B cell (primary cell): ENCODE measurements at regions not wholly inside any gene's neighbourhood (a gene's known extent, or its start where the extent isn't known, plus 50 kb on each side); places are given as distances from the start of the nearest gene placed in this dataset.

Experiments
- EZH2 ChIP-seq: IDR thresholded peaks from 2 replicates; pipeline ENCODE4 v1.6.1; 2012; ENCODE audit warnings: borderline replicate concordance, low read depth, mild to moderate bottlenecking, moderate library complexity, low read length; ENCODE audit not compliant: insufficient read depth, poor library complexity, severe bottlenecking
- TF ChIP-seq, protein P1 (sequence below): fragments of 200-600 bp; IDR thresholded peaks from one replicate; pipeline ENCODE4 v1.8.0; 2022; ENCODE audit warnings: antibody characterized with exemption, mild to moderate bottlenecking

DNA sequence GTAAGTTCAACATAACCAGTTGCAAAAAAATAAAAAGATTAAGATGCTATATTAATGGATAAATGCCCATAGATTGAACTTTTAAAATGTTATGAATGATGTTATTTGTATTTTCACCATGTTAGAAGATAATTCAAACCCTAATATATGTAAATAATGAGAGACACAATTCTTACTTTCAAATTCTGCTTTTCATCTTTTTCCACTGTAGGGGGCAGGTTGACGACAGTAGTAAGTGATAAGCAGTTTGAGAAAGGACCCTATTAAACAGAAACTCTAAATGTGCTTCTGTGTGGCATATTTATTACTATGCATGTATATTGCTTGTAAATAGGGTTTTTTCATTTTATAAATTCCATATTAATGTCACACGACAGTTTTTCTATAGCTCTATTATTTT, 591.1 kb downstream of the SEMA5A start:
- TF ChIP-seq, protein P1, sequence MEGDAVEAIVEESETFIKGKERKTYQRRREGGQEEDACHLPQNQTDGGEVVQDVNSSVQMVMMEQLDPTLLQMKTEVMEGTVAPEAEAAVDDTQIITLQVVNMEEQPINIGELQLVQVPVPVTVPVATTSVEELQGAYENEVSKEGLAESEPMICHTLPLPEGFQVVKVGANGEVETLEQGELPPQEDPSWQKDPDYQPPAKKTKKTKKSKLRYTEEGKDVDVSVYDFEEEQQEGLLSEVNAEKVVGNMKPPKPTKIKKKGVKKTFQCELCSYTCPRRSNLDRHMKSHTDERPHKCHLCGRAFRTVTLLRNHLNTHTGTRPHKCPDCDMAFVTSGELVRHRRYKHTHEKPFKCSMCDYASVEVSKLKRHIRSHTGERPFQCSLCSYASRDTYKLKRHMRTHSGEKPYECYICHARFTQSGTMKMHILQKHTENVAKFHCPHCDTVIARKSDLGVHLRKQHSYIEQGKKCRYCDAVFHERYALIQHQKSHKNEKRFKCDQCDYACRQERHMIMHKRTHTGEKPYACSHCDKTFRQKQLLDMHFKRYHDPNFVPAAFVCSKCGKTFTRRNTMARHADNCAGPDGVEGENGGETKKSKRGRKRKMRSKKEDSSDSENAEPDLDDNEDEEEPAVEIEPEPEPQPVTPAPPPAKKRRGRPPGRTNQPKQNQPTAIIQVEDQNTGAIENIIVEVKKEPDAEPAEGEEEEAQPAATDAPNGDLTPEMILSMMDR: no peak
- no peak for TF ChIP-seq EZH2
